GM12872 (cell line): ENCODE measurements at regions not wholly inside any gene's neighbourhood (a gene's known extent, or its start where the extent isn't known, plus 50 kb on each side); places are given as distances from the start of the nearest gene placed in this dataset.

ENCODE experiments used
- TF ChIP-seq, protein P1 (sequence below): IDR thresholded peaks from 3 replicates; pipeline ENCODE4 v1.5.1; 2011; ENCODE audit warnings: low read depth, mild to moderate bottlenecking, low read length, moderate library complexity; ENCODE audit not compliant: insufficient read depth

DNA sequence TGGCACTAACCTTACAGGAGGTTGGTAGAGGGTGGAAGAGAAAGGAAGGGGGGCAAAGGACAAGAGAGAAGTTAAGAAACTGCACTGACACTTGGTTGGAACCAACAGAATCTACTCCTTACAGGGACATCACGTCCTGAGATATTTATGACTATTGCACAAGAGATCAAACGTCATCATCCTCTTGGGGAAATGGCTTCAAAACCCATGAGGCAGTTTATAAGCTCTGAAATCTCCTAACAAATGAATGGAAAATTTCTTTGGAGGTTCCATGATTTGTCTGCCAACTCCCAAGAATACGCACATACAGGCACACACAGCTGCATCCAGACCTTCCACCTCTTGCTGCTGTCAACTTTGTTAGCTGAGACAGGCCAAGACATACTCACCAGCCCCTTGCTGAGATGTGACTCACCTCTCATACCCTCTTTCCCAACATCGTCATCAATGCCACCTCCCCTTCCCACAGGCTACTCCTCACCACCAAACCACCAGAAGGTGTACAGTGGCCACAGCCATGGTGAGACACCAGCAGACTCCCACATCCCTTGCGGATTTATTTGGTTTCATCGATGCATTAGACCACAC is 135.5 kb downstream of the SETD4 start:
- TF ChIP-seq, protein P1, sequence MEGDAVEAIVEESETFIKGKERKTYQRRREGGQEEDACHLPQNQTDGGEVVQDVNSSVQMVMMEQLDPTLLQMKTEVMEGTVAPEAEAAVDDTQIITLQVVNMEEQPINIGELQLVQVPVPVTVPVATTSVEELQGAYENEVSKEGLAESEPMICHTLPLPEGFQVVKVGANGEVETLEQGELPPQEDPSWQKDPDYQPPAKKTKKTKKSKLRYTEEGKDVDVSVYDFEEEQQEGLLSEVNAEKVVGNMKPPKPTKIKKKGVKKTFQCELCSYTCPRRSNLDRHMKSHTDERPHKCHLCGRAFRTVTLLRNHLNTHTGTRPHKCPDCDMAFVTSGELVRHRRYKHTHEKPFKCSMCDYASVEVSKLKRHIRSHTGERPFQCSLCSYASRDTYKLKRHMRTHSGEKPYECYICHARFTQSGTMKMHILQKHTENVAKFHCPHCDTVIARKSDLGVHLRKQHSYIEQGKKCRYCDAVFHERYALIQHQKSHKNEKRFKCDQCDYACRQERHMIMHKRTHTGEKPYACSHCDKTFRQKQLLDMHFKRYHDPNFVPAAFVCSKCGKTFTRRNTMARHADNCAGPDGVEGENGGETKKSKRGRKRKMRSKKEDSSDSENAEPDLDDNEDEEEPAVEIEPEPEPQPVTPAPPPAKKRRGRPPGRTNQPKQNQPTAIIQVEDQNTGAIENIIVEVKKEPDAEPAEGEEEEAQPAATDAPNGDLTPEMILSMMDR: no peak

DNA sequence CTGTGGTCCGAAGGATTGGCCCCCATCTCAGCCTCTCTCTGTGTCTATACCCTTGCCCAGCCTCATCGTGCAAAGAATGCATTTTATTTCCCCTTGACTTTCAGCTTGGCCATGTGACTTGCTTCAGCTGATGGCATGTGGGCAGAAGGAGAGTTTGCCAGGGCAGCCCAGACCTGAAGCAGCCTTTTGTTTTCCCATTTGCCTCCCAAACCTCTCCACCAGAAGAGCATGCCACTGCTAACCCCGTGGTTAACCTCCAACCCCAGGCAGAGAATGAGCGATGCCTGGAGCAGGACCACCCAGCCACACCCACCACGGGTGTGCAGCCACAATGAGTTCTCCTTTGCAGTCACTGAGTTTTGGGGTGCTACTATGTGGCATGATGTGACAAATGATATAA is 136.4 kb downstream of the SETD4 start:
- TF ChIP-seq, protein P1: no peak

DNA sequence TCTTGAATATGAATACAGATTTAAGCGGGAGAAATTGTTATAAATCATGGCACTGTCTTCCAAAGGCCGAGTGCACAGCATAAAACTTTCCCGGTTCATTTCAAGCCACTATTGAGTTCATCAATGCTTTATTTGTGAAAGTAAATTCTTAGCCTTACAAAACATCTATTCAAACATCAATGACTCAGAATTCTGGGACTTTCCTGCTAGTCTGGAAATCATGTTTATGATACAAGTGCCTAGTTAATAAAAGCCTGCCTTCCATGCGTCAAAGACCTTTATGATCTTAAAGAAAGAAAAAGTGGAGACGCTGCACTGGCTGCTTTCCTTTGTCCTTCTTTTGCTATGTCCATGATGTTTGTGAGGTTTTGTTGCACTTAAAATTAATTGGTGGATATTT is 137.7 kb downstream of the SETD4 start:
- TF ChIP-seq, protein P1: no peak

DNA sequence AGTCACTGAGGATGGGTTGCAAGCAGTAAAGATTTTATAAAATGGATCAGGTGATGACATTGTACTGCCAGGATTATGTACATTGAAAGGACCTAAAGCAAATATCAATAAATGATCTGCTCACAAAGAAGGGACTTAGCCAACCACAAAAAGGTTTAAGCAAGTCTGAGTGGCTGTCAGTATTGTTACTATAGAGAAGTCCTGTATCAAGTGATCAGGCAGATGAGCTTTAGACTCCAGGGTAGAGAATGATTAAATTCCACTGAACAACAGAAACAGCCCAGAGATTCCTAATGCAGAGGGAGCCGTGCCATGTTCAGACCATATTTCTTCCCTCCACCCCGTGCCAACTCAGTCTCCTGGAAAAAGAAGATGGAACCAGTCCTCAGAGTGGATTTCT is 138.9 kb downstream of the SETD4 start:
- TF ChIP-seq, protein P1: no peak

DNA sequence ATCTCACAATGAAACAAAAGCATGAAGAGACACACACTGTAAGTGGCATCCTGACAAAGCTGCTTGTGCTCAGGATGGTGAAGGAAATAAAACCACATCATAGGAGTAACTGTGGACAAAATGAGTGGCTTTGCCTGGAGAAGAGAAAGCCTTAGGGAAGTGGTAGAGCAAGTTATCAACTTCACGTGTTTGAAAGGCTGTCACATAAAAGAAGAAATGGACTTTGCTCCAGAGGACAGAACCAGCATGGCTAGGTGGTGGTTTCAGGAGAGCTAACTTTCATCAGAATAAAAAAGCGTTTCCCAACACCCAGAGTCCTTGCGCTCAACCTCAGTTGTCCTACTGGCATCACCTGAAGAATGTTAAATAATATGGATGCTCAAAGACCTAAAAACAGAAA is 139.9 kb downstream of the SETD4 start:
- TF ChIP-seq, protein P1: no peak

DNA sequence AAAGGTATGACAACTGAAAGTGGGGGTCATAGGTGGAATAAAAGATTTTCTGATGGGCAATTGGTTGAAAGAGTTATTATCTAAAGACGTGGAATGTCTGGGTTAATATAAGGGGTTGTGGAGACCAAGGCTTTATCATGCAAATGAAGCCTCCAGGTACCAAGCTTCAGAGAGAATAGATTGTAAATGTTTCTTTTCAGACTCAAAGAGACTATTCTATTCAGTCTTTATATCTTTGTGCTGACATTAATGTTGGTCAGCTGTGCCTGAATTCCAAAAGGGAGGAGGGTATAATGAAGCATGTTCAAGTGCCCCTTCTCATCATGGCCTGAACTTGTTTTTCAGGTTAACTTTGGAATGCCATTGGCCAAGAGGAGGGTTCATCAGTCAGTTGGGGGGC is 145.3 kb downstream of the SETD4 start:
- TF ChIP-seq, protein P1: no peak

DNA sequence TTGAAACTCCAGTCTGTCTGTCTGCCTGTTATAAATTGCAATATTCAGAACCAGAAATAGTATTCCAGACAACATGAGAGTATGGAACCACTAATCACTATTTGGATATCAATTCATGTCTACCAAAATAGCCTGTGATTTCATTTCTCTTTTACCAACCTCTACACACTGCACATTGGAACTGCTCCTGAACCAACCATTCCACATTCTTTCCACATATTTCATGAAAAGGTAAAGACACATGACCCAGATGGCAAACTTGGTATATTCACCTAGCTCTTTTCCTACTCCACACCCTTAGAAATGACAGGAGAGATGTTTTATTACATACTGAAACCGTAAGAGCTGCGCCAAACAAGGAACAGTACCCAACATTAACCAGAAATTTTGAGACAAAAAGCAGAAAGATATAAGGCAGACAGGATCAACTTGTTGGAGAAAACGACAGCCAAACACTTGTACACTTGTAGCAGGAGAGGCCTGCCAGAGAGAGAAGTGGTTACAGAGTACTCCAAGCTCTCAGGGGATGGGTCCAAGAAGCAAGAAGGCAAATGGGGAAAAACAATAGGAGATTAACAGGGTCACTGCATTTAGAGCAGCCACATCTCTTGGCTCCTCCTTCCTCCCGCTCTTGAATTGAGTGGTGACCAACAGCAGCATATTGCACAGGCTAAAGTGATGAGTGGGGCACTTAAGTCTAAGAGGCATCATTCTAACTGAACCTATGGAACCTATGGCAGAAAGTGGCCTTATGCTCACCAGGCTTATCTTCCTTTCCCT is 148.7 kb downstream of the SETD4 start:
- TF ChIP-seq, protein P1: no peak
